Fibroblast of skin of left biceps (primary cell): ENCODE measurements at regions not wholly inside any gene's neighbourhood (a gene's known extent, or its start where the extent isn't known, plus 50 kb on each side); places are given as distances from the start of the nearest gene placed in this dataset.
"Not testable (repeated sequence)": the region's sequence is repeated elsewhere in the genome, so short reads cannot be mapped to it uniquely, and the experiment has no call there.

ENCODE experiments used
- DNase-seq, 2 experiments: peaks; one replicate each; pipeline ENCODE4 v3.0.0-alpha.2; 2013; ENCODE audit warnings: low read depth in 2 of 2

GRCh38 chr9:41075671-41076070 is 52.8 kb downstream of the FOXD4L6 start:
- not testable (repeated sequence) for DNase-seq

GRCh38 chr9:41074356-41074942 is 54.0 kb downstream of the FOXD4L6 start:
- DNase-seq: not testable (repeated sequence)

- DNase-seq: not testable (repeated sequence)
These were observed 54.8 kb downstream of the FOXD4L6 start for GRCh38 chr9:41073471-41074243.

GRCh38 chr9:41064125-41064795 is 64.2 kb downstream of the FOXD4L6 start:
- not testable (repeated sequence) for DNase-seq

DNA sequence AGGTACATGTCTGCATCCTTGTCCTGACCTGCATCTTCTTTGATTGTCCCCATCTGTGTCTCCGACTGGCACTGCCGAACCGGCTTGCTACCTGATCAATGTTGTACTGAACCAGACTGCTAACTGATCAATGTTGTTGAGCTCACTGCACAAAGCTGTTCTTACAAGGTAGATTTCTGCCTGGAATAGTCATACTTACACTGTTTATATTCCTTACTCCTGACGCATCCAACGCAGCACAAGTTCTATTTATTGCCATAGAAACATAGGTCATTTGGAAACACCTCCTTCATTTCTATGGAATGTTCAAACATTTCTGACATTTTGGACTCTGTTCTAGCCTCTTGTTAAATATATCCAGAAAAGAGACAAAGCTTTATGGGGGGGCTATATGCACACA is 65.2 kb downstream of the FOXD4L6 start:
- not testable (repeated sequence) for DNase-seq

- not testable (repeated sequence) for DNase-seq
These were observed 68.9 kb downstream of the FOXD4L6 start for GRCh38 chr9:41059603-41060002.

- not testable (repeated sequence) for DNase-seq
These were observed 74.7 kb downstream of the FOXD4L6 start for GRCh38 chr9:41053666-41054363.

DNA sequence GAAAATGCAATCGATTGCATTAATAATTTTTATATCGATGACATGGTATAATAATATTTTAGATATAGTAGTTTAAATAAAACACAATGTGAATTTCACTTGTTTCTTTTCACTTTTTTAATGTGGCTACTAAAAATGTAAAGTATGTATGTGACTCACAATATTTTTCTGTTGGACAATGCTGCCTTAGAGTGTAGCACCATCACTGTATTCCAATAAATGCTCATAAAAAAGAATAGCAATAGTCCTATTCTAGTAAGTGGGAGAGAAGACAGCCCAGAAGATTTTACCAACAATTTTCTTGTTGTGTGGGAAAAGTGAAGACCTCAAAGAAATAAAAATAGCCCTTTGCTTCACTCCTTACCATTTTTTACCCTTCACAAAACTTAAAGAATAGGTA is 79.8 kb downstream of the FOXD4L6 start:
- DNase-seq: not testable (repeated sequence)

GRCh38 chr9:41047792-41048191 is 80.7 kb downstream of the FOXD4L6 start:
- not testable (repeated sequence) for DNase-seq

DNA sequence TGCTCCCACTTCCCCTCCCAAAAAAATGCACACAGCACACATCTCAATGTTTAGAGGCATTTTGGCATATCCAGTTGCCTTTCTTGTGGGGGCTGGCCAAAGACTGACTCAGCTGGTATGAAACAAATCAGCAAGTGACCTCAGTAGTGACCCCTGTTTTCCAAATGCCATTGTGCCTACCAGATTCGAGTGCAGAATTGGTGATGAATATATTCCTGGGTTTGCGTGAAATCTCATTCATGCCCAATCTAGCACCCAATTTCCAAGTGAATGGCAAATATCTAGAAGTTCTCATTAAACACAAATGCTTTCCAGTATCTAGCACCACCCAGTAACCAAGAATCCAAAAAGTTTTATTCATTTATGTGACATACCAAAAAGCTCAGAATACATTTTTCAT is 83.6 kb downstream of the FOXD4L6 start:
- DNase-seq: not testable (repeated sequence)

DNA sequence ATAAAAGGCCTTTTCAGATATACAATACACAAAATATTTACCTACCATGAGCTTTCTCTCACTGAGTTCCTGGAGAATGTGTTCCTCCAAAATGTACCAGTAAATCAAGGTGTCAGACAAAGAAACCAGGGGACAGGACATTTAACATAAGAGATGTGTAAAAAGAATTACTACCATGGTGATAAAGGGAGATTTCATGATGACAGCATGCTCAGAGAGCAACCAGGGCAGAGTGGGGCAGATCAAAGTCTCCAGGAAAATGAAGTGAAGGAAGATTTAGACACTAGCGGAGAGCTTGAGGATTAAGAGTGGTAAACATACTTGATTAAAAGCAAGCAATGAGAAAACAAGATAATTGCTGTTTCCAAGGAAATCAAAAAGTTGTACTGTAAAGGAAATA is 85.0 kb downstream of the FOXD4L6 start:
- DNase-seq: not testable (repeated sequence)

DNA sequence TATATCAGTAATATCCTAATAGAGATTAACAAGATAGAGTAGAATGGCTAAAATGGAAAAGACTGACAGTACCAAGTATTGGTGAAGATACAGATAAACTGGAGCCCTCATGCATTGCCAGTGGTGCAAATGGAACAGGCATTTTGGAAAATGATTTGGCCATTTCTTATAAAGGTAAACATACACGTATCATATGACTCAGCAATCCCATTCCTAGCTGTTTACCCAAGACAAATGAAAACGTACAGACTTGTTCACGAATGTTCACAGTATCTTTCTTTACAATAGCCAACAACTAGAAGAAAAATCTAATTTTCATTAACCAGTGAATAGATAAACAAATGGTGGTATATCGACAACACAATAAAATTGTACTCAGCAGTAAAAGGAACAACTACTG is 86.4 kb downstream of the FOXD4L6 start:
- not testable (repeated sequence) for DNase-seq

DNA sequence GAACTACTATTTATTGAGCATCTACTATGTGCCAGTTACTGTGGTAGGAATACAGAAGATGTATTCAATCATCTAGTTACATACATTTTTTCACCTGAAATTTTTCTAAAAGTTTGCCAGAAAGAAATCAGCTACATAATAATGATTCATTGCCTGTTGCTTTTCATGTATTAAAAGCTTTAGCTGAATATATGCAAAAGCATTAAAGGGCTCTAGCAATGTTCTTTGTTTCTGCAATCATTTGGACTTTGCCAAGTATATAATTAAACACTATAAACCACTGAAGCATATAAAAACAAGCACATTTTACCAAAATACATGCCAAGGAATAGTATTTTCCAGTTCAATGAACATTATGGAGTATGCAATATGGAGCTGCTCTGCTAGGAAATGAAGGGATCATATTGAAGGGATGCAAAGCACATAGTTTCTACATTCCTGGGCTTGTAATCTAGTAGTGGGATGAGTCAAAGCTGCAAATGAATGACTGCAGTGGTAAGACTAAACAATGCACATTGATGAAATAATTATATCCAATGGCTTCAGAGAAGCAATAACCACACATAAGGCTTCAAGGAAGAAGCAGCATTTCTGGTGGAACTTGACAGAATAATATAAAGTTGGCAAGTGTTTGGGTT is 87.7 kb downstream of the FOXD4L6 start:
- DNase-seq: not testable (repeated sequence)

DNA sequence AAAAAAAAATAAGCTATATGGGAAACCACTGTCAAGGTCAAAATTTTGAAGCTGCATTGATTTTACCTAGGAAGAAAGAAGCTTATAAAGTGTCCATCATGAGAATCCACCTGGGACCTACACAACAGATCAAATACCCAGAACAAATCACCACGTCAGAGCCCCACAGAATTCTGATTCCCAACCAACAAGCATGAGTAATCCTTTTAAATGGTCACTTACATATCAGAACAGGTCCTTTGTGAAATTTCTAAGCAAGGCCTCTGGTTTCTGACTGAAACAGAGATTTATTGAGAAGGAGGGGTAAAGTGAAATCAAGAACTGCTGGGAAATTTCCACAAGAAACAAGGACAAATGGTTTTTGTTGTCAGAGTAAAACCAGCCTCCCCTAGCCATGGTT is 93.2 kb downstream of the FOXD4L6 start:
- not testable (repeated sequence) for DNase-seq

- DNase-seq: peak; percentile 84 to 87
These were observed 93.7 kb downstream of the FOXD4L6 start for GRCh38 chr9:41034699-41035197.

DNA sequence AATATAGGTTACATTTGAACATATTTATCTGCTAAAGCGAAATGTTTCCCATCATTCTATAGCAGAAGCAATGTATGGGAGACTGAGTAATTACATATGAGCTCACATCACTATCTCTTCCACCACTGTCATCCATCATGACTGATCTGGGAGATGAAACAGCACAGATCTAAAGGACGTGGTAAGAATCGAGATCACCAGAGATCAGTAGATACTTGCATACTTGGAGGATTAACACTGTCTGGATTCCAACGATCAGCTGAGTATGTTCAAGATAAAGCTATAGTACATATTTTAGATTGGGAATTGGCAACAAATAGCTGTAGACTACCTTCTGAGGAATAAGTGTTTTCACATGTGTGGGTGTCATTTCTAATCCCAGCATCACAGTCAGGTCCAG is 94.6 kb downstream of the FOXD4L6 start:
- peak in 1 of 2 experiments; percentile 13 for DNase-seq

GRCh38 chr9:41033360-41033759 is 95.1 kb downstream of the FOXD4L6 start:
- not testable (repeated sequence) for DNase-seq

- DNase-seq: not testable (repeated sequence)
These were observed 101.4 kb downstream of the FOXD4L6 start for GRCh38 chr9:41026912-41027676.

GRCh38 chr9:41022365-41022764 is 106.1 kb downstream of the FOXD4L6 start:
- DNase-seq: not testable (repeated sequence)

- DNase-seq: not testable (repeated sequence)
These were observed 108.5 kb downstream of the FOXD4L6 start for GRCh38 chr9:41019858-41020562.
